ENCODE measurements at regions not wholly inside any gene's neighbourhood (a gene's known extent, or its start where the extent isn't known, plus 50 kb on each side); places are given as distances from the start of the nearest gene placed in this dataset.

DNA sequence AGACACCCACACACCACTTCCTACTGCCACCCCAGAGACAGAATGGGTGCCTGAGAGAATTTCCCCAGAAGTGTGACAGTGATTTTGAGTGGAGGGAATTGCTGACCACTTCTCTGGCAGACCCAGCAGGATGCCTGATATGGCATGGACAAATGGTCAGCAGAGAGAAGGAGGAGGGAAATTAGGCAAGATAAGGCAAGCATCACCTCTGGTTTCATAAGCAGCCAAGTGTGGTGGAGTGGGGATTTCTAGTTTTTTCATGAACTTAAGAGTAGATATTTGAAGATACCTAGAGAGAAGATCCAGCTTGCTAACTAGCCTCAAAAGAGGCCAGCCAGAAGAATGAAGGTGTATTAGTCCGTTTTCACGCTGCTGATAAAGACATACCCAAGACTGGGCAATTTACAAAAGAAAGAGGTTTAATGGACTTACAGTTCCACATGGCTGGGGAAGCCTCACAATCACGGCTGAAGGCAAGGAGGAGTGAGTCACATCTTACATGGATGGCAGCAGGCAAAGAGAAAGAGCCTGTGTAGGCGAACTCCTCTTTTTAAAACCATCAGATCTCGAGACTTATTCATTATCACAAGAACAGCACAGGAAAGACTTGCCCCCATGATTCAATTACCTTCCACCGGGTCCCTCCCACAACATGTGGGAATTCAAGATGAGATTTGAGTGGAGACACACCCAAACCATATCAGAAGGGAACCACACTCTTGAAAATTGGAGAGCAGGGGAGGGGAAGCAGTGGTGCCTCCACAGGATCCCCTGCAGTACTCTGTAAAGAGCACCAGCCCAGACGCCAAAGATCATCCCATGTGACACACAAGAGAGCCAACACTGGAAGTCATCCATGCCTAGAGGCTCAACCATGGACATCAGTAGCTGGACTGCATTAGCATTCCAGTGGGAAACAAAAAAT is 64.2 kb downstream of the RBM43 start:
- peak; percentile 4 for DNase-seq (ENCODE audit: low read depth)

DNA sequence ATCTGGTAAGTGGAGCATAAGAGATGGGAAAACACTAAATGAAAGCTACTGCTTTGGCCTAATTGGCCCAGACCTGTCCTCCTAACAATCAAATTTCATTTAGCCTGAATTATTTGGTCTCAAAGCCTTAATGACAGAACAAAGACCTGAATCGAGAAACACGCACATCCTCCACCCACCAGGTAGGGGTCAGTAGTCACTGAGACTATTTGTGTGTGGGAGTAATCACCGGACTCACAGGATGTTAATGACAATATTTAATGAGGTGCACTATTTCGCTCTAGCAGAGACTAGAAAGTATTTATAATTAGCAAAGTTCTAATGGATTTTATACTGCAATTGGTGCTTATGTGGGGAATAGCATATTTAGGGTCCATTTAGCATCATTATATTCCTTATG is 68.1 kb downstream of the RBM43 start:
- no peak for DNase-seq (ENCODE audit: low read depth)

GRCh38 chr2:151192681-151193080 is 69.0 kb downstream of the RBM43 start:
- DNase-seq (ENCODE audit: low read depth), result no peak

DNA sequence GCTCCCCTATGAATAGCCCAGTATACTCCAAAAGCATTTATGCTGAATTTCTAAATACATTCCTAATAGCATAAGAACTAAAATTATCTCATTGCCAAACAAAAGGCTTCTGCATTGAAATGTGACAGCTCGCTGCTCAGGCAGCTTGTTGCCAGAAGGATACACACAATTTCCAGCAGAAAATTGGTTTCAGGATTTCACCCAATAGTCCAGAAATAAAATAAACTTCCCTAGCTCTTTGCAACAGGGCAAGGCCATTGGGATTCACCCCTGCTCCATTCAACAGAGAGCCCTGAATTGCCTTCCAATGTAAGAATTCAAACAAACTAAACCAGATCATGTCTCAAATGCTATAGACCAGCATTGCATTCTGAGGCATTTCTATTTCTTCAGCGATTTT is 70.7 kb downstream of the RBM43 start:
- no peak for DNase-seq (ENCODE audit: low read depth)

GRCh38 chr2:151189125-151189524 is 72.5 kb downstream of the RBM43 start:
- DNase-seq (ENCODE audit: low read depth), result no peak

GRCh38 chr2:151186011-151186410 is 75.7 kb downstream of the RBM43 start:
- no peak for DNase-seq (ENCODE audit: low read depth)

- DNase-seq (ENCODE audit: low read depth), result no peak
These were observed 78.5 kb downstream of the RBM43 start for GRCh38 chr2:151182899-151183809.

- DNase-seq (ENCODE audit: low read depth), result no peak
These were observed 79.3 kb downstream of the RBM43 start for GRCh38 chr2:151182396-151182795.

GRCh38 chr2:151181524-151181923 is 80.1 kb downstream of the RBM43 start:
- DNase-seq (ENCODE audit: low read depth), result no peak

- no peak for DNase-seq (ENCODE audit: low read depth)
These were observed 81.5 kb downstream of the RBM43 start for GRCh38 chr2:151180123-151180522.

DNA sequence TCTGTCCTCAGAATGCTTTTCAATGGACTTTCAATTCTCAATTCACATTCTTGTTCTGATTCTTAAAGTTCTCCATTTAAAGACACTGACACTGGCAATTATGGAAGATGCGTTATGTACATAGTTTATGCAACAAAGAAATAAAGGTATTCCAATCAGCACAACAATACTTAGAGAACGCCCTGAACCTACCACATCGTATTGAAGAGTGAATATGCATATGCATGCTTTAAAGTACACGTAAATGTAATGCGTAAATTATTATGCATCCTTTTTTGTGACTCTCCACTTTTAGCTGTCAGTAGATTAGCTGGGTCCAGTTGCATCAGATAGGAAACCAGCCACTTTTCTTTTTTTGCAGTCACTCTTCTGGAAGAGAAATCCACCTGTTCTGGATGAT is 83.5 kb downstream of the RBM43 start:
- no peak for DNase-seq (ENCODE audit: low read depth)

- DNase-seq (ENCODE audit: low read depth), result no peak
These were observed 83.9 kb downstream of the RBM43 start for GRCh38 chr2:151177756-151178155.

- DNase-seq (ENCODE audit: low read depth), result no peak
These were observed 85.0 kb downstream of the RBM43 start for GRCh38 chr2:151176661-151177060.

GRCh38 chr2:151175864-151176263 is 85.8 kb downstream of the RBM43 start:
- no peak for DNase-seq (ENCODE audit: low read depth)

- DNase-seq (ENCODE audit: low read depth), result no peak
These were observed 87.5 kb downstream of the RBM43 start for GRCh38 chr2:151174127-151174526.

DNA sequence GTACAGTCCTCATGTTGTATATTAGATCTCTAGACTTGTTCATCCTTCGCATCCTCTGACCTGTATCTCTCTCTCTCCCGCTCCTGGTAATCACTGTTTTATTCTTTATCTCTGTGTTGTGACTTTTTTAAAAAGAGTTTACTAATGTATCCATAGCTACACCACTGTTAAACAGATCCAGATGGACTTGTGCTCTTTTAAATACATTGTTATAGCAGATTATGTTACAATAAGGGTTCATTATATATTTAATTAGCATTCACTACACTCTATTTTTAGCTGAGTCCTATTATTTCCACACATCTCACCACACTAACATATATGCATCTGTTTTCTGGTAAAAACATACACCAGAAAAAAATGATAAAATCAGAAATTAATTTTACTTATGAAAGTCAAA is 90.5 kb downstream of the RBM43 start:
- peak; percentile 35 for DNase-seq (ENCODE audit: low read depth)

- no peak for DNase-seq (ENCODE audit: low read depth)
These were observed 95.3 kb downstream of the RBM43 start for GRCh38 chr2:151166410-151166809.

DNA sequence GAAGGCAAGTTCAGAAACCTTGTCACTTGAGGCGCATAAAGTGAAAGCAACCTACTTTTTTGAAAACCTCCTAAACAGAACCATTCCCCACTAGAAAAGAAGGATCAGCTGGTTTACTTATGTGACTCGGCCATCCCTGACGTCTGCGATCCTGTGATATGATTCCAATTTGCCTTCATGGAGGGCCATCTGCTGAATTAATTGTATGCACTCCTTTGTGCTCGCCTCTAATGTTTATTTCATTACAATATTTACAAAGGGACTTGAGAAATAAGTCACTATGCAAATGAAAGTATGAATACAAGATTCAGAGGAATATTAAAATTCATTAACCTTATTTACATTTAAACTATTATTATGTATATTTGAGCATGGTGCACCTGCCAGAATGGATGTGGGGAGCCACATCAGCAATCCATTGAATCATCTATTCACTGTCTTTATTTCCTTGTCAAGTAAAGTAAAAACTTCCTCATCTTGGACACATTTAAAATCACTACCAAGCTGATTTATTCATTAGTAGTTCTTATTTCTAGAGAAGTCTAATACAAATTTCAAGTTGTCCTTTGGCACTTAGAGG is 96.5 kb downstream of the RBM43 start:
- DNase-seq (ENCODE audit: low read depth), result no peak

GRCh38 chr2:151161821-151162551 is 99.7 kb downstream of the RBM43 start:
- peak; percentile 40 for DNase-seq (ENCODE audit: low read depth)

GRCh38 chr2:151159109-151159662 is 102.5 kb downstream of the RBM43 start:
- DNase-seq (ENCODE audit: low read depth), result no peak

DNA sequence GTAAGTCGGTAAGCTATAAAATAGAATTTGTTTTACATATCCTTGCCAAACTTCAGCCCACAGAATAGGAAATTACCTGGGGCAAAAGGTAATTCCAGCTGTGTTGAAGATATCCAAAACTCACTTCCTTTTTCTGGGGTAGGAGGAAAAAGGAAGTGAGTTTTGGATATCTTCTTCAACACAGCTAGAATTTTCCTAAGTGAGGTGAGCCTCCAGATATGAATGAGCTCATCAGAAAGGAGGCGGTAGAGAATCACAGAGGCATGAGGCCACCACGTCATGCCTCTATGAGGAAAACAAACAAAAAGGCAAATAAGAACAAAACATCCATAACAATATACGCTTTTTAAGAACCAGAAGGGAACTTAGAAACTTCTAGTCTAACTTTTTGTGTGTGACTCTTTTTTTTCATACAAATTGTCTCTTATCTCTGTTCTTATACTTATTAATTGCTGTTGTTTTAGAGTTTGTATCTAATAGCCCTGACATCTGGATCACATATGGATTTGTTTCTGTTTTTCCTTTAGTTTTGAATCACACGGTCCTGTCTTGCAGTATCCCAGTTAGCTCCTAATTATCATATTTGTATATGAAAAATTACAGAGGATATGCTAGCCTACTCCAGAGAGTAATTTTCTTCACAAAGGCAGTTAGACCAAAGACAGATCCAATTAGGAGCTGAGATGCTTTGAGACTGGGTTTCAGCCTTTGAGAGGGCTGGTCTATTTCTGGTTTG is 104.5 kb downstream of the RBM43 start:
- DNase-seq (ENCODE audit: low read depth), result no peak
